Esophagus squamous epithelium (tissue), 5 donors: ENCODE measurements at regions not wholly inside any gene's neighbourhood (a gene's known extent, or its start where the extent isn't known, plus 50 kb on each side); places are given as distances from the start of the nearest gene placed in this dataset.
"Not testable (repeated sequence)": the region's sequence is repeated elsewhere in the genome, so short reads cannot be mapped to it uniquely, and the experiment has no call there.

Experiments used
- DNase-seq: peaks from one replicate; lab custom pipeline; 2025; lab: John Stamatoyannopoulos, UW
- H3K27ac ChIP-seq, 4 donors: fragments of 200-600 bp; sonication (generic); one replicate each; pipeline ENCODE4 v1.5.1; 2016 to 2019; ENCODE audit warnings: mild to moderate bottlenecking in 1 of 4
- H3K27me3 ChIP-seq, 4 donors: fragments of 200-600 bp; sonication (generic); 1 replicate in 3 of 4; 2 replicates in 1 of 4; pipeline versions ENCODE4 v1.5.1 to v1.6.0; 2017 to 2021; ENCODE audit warnings: antibody characterized with exemption in 1 of 4
- H3K36me3 ChIP-seq, 3 donors: fragments of 200-600 bp; sonication (generic); one replicate each; pipeline ENCODE4 v1.5.1; 2016 to 2019
- H3K4me1 ChIP-seq, 3 donors: fragments of 200-600 bp; sonication (generic); one replicate each; pipeline ENCODE4 v1.5.1; 2017 to 2019
- H3K4me3 ChIP-seq, 4 donors: fragments of 200-600 bp; sonication (generic); 1 replicate in 3 of 4; 2 replicates in 1 of 4; pipeline ENCODE4 v1.5.1; 2016 to 2019; ENCODE audit warnings: mild to moderate bottlenecking in 2 of 4, moderate library complexity in 1 of 4
- H3K9me3 ChIP-seq, 3 donors: fragments of 200-600 bp; sonication (generic); one replicate each; pipeline ENCODE4 v1.5.1; 2016 to 2019
- CTCF ChIP-seq, 6 experiments: fragments of 450-650 bp in 4 of 6; fragments of 200-600 bp in 2 of 6; sonication (generic) in 2 of 6; IDR thresholded peaks; one replicate each; pipeline ENCODE4 v1.5.1; 2016 to 2019; ENCODE audit warnings: antibody characterized with exemption in 6 of 6, mild to moderate bottlenecking in 4 of 6, moderate library complexity in 4 of 6
- POLR2A ChIP-seq, 4 donors: fragments of 450-650 bp; IDR thresholded peaks; one replicate each; pipeline ENCODE4 v1.6.1; 2017; ENCODE audit warnings: antibody characterized with exemption in 4 of 4, mild to moderate bottlenecking in 4 of 4, moderate library complexity in 3 of 4
- WGBS, 2 donors: methylation state at CpG; one replicate each; pipeline ENCODE4 v1.1.5; 2018; 5-methylcytosine and 5-hydroxymethylcytosine counted together
- intact Hi-C: fragments of 100-400 bp; cut with DNase I; formaldehyde crosslinking; loops from one replicate; pipeline ENCODE4 v1.15.0; 2022
- donor health status: DM: yes; HTN: yes; CAD: no.

DNA sequence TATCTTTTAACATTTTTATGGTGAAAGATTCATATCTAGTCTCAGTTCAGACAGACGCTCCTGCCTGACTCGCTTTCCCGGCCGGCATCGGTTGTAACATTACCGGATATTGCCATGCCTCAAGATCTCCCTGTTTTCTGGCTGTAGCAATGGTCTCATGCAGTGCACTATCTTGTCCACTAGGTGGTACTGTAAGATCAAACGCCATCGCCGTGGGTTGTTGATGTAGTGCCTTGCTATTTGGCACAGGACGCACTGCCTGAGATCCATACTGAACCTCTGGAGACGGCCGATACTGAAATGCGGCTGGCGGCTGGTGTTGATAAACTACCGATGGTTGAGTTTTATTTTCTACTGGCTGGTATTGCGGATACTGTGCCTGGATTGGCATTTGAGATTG, 75.9 kb upstream of the ZNF195 start:
- Histone ChIP-seq H3K4me3 (peak overlapping the region in 1 of 4 donors; percentile 48), H3K27me3 (peaks cover 0 to 16% (median 0%) of the 10 kb centered on the region in 4 donors)
- H3K27ac ChIP-seq, intact Hi-C loops, H3K9me3 ChIP-seq, DNase-seq, H3K36me3 ChIP-seq, H3K4me1 ChIP-seq: not testable (repeated sequence)
- 0 to 5% methylated on average over 5 to 12 of the region's 16 CpGs for WGBS, 2 donors
- peak; percentile 44 to 91 (median 82) for TF ChIP-seq CTCF (IDR thresholded peaks at IDR 0.05)

DNA sequence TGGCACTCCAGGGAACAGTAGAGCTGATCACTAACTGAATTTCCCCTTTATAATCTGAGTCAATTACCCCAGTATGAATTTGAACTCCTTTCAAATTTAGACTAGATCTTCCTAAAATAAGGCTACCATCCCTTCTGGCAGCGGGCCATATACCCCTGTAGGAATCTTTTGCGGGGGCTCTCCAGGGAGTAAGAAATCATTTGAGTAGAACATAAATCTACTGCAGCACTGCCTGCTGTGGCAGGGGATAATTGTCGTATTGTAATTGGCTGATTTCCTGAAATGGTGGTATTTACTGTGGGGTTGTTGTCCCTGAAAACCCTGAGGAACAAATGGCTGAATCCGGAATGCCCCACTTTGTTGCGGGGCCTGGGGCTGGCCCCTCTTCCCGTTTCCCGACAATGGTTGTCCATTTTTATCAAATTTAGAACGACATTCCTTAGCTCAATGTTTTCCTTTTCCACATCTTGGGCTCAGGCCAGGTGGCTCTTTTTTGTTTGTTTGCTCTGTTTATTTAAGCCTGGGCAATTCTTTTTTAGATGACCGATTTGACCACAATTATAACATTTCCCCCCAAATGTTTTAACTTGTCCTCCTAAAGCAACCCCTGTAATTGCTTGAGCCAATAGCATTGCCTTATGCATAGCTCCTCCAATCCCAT, 74.8 kb upstream of the ZNF195 start:
- H3K27me3 ChIP-seq = peaks cover 0 to 16% (median 0%) of the 10 kb centered on the region in 4 donors
- DNase-seq, H3K4me1 ChIP-seq, H3K36me3 ChIP-seq, H3K27ac ChIP-seq, intact Hi-C loops, H3K9me3 ChIP-seq, H3K4me3 ChIP-seq: not testable (repeated sequence)
- 32 to 48% methylated on average over 9 of the region's 9 CpGs for WGBS, 2 donors

DNA sequence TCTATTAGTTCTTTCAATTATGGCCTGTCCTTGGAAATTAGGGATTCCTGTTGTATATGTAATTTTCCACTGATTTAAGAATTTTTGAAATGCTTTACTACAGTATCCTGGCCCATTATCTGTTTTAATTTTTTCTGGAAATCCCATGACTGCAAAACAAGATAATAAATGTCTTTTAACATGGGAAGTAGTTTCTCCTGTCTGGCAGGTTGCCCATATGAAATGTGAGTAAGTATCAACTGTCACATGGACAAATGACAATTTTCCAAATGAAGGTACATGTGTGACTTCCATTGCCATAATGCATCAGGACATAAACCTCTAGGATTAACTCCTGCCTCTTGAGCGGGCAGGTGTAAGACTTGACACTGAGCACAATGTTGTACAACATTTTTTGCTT, 71.9 kb upstream of the ZNF195 start:
- DNase-seq, intact Hi-C loops, H3K9me3 ChIP-seq, H3K4me3 ChIP-seq, H3K27ac ChIP-seq, H3K36me3 ChIP-seq, H3K4me1 ChIP-seq: not testable (repeated sequence)
- peaks cover 0 to 16% (median 0%) of the 10 kb centered on the region in 4 donors for H3K27me3 ChIP-seq
- 90 to 92% methylated on average over 1 of the region's 1 CpG for WGBS, 2 donors

DNA sequence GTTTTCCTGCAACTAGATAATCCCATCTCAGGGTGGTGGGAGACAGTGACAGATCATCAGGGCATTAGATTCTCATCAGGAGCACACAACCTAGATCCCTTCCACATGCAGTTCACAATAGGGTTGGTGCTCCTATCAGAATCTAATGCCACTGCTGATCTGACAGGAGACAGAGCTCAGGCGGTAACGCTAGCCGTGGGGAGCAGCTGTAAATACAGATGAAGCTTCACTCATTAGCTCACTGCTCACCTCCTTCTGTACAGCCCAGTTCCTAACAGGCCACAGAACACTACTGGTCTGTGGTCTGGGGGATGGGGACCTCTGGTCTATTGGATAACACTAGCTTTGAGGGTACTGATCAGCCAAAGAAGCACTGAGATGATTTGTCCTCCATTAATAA, 66.6 kb upstream of the ZNF195 start:
- H3K9me3 ChIP-seq, DNase-seq, H3K36me3 ChIP-seq, H3K27ac ChIP-seq, H3K4me1 ChIP-seq, H3K27me3 ChIP-seq, intact Hi-C loops, H3K4me3 ChIP-seq: not testable (repeated sequence)
- WGBS, 2 donors = no CpG with 5 or more reads among the region's 3 CpGs

- DNase-seq, H3K36me3 ChIP-seq, H3K9me3 ChIP-seq, H3K4me1 ChIP-seq, intact Hi-C loops, H3K4me3 ChIP-seq, H3K27ac ChIP-seq, H3K27me3 ChIP-seq: not testable (repeated sequence)
- WGBS, 2 donors = 76 to 77% methylated on average over 2 to 3 of the region's 3 CpGs
Observed at GRCh38 chr11:3444420-3444744, 65.4 kb upstream of the ZNF195 start.

- H3K9me3 ChIP-seq, H3K4me3 ChIP-seq, intact Hi-C loops, DNase-seq, H3K36me3 ChIP-seq, H3K27me3 ChIP-seq, H3K4me1 ChIP-seq, H3K27ac ChIP-seq: not testable (repeated sequence)
- 0 to 2% methylated on average over 5 to 13 of the region's 16 CpGs for WGBS, 2 donors
Observed at GRCh38 chr11:3443700-3444419, 64.9 kb upstream of the ZNF195 start.

GRCh38 chr11:3437441-3437840, 58.5 kb upstream of the ZNF195 start:
- 69 to 86% methylated on average over 7 to 14 of the region's 14 CpGs for WGBS, 2 donors
- H3K27me3 ChIP-seq, H3K4me1 ChIP-seq, H3K4me3 ChIP-seq, H3K27ac ChIP-seq, H3K9me3 ChIP-seq, DNase-seq, H3K36me3 ChIP-seq, intact Hi-C loops: not testable (repeated sequence)

GRCh38 chr11:3434976-3435375, 56.0 kb upstream of the ZNF195 start:
- no peak for DNase-seq
- Histone ChIP-seq H3K4me1 (no peaks in the 10 kb centered on the region), H3K9me3 (no peaks in the 10 kb centered on the region), H3K27ac (no peak overlapping the region), H3K36me3 (no peaks in the 10 kb centered on the region), H3K4me3 (no peak overlapping the region), H3K27me3 (no peaks in the 10 kb centered on the region)
- intact Hi-C loops = no loop called here
- TF ChIP-seq POLR2A (IDR thresholded peaks at IDR 0.05) = no peak
- TF ChIP-seq CTCF (IDR thresholded peaks at IDR 0.05) = no peak
- no CpG with 5 or more reads among the region's 28 CpGs for WGBS, 2 donors

DNA sequence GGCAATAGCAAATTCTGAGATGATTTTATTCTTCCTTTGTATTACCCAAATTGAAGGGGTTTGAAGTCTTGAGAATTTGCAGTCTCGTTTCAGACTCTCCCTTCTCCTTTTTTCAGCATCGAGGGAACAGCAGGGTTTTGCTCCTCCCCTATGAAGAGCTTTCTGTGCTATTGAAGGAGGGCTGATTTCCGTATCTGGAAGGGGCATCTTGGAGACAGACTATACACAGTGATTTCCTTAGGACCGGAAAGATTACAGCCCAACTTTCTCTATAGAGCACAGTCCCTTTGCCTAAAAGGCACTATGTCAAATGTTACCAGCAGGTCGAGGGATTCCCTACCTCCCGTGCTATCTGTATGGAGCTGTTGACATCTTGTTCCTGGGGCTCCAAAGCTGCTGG, 50.2 kb upstream of the ZNF195 start:
- H3K36me3 ChIP-seq, H3K4me3 ChIP-seq, intact Hi-C loops, DNase-seq, H3K27me3 ChIP-seq, H3K9me3 ChIP-seq, H3K4me1 ChIP-seq, H3K27ac ChIP-seq: not testable (repeated sequence)
- 33 to 44% methylated on average over 5 to 6 of the region's 6 CpGs for WGBS, 2 donors
